H1 (cell line): ENCODE measurements at regions not wholly inside any gene's neighbourhood (a gene's known extent, or its start where the extent isn't known, plus 50 kb on each side); places are given as distances from the start of the nearest gene placed in this dataset.

Source experiments
- ATF3 ChIP-seq: IDR thresholded peaks from 2 replicates; pipeline ENCODE4 v1.6.1; 2011; ENCODE audit warnings: low read depth, mild to moderate bottlenecking, low read length; ENCODE audit not compliant: insufficient read depth
- CHD2 ChIP-seq: IDR thresholded peaks from 2 replicates; pipeline ENCODE4 v1.6.1; 2012; ENCODE audit warnings: low read length, improper control_type of control experiment
- CTCF ChIP-seq, 3 experiments: IDR thresholded peaks; 1 replicate in 2 of 3; 2 replicates in 1 of 3; pipeline versions ENCODE4 v1.5.1 to v1.6.1; 2011; ENCODE audit warnings: low read length in 3 of 3, mild to moderate bottlenecking in 3 of 3, inconsistent platforms in 2 of 3, low read depth in 1 of 3, moderate library complexity in 1 of 3; ENCODE audit not compliant: insufficient read depth in 1 of 3; ENCODE audit errors: control extremely low read depth in 1 of 3
- EP300 ChIP-seq, 2 experiments: IDR thresholded peaks; 1 replicate in 1 of 2; 2 replicates in 1 of 2; pipeline ENCODE4 v1.6.1; 2011 to 2012; ENCODE audit warnings: low read depth in 2 of 2, low read length in 2 of 2, mild to moderate bottlenecking in 2 of 2, borderline replicate concordance in 1 of 2, inconsistent platforms in 1 of 2, moderate library complexity in 1 of 2
- EZH2 ChIP-seq: fragments of 200-600 bp; sonication (generic); IDR thresholded peaks from 2 replicates; pipeline ENCODE4 v1.7.1; 2012; ENCODE audit warnings: low read depth, mild to moderate bottlenecking, moderate library complexity, low read length, inconsistent platforms; ENCODE audit not compliant: severe bottlenecking
- HDAC2 ChIP-seq, 2 experiments: fragments of 300-600 bp in 1 of 2; sonication (generic) in 1 of 2; IDR thresholded peaks; 2 replicates each; pipeline ENCODE4 v1.6.1; 2011 to 2012; ENCODE audit warnings: low read depth in 2 of 2, low read length in 2 of 2, mild to moderate bottlenecking in 2 of 2, moderate library complexity in 2 of 2, borderline replicate concordance in 1 of 2, inconsistent platforms in 1 of 2
- JUND ChIP-seq: IDR thresholded peaks from 2 replicates; pipeline ENCODE4 v1.6.1; 2011; ENCODE audit warnings: mild to moderate bottlenecking, improper control_type of control experiment, low read length
- MAX ChIP-seq: IDR thresholded peaks from 2 replicates; pipeline ENCODE4 v1.6.1; 2012; ENCODE audit warnings: inconsistent platforms
- POLR2AphosphoS5 ChIP-seq: IDR thresholded peaks from 2 replicates; pipeline ENCODE4 v1.6.1; 2011; ENCODE audit warnings: low read depth, low read length
- SIN3A ChIP-seq, 2 experiments: IDR thresholded peaks in 1 of 2; conservative IDR thresholded peaks in 1 of 2; 2 replicates each; pipeline ENCODE4 v1.6.1; 2011 to 2012; ENCODE audit warnings: low read length in 2 of 2, improper control_type of control experiment in 1 of 2, low read depth in 1 of 2, mild to moderate bottlenecking in 1 of 2

GRCh38 chr16:85266857-85267256 lies 154.6 kb upstream of the CIBAR2 start:
- no peak for TF ChIP-seq CTCF (IDR thresholded peaks at IDR 0.05; ENCODE audit: control extremely low read depth in 1 of 3, insufficient read depth in 1 of 3, low read depth in 1 of 3, low read length in 3 of 3)
- TF ChIP-seq CHD2: no peak
- no peak for TF ChIP-seq HDAC2 (IDR thresholded peaks at IDR 0.05; ENCODE audit: borderline replicate concordance in 1 of 2, low read depth in 2 of 2, low read length in 2 of 2)
- no peak for TF ChIP-seq EP300 (IDR thresholded peaks at IDR 0.05; ENCODE audit: borderline replicate concordance in 1 of 2, low read depth in 2 of 2, low read length in 2 of 2)
- TF ChIP-seq ATF3: no peak
- TF ChIP-seq POLR2AphosphoS5: no peak
- no peak for TF ChIP-seq JUND
- no peak for TF ChIP-seq SIN3A (conservative IDR thresholded peaks at IDR 0.05 in 1 of 2, IDR thresholded peaks at IDR 0.05 in 1 of 2; ENCODE audit: low read depth in 1 of 2, low read length in 2 of 2)
- no peak for TF ChIP-seq EZH2
- TF ChIP-seq MAX: no peak
